CD4-positive, alpha-beta T cell treated with Interferon gamma for 1 hour (primary cell): ENCODE measurements at regions not wholly inside any gene's neighbourhood (a gene's known extent, or its start where the extent isn't known, plus 50 kb on each side); places are given as distances from the start of the nearest gene placed in this dataset.

Source experiments
- DNase-seq: peaks from one replicate; pipeline ENCODE4 v3.0.0-alpha.2; 2020

- no peak for DNase-seq
Observed at GRCh38 chr3:99541181-99541580, 97.2 kb upstream of the COL8A1 start.

DNA sequence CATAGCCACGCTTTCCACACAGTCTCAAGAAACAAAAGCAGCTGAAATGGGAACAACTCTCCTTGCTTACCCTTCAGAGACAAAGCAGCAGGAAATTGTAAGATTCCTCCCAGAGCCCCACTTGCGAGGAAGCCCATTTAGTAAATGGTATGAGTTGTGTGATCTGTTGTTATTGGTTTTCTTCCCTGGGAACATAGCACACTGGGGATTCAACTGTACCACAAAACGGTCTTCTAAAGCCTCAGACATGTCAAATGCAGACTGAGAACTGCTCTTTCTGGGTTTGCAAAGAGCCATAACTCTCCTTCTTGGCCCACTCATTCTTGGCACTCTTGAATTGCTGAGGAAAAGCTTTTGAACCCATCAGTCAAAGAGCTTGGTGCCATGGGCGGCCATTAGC, 101.0 kb upstream of the COL8A1 start:
- DNase-seq: no peak

GRCh38 chr3:99536555-99537314, 101.7 kb upstream of the COL8A1 start:
- no peak for DNase-seq

- DNase-seq: no peak
Observed at GRCh38 chr3:99534951-99535704, 103.3 kb upstream of the COL8A1 start.

DNA sequence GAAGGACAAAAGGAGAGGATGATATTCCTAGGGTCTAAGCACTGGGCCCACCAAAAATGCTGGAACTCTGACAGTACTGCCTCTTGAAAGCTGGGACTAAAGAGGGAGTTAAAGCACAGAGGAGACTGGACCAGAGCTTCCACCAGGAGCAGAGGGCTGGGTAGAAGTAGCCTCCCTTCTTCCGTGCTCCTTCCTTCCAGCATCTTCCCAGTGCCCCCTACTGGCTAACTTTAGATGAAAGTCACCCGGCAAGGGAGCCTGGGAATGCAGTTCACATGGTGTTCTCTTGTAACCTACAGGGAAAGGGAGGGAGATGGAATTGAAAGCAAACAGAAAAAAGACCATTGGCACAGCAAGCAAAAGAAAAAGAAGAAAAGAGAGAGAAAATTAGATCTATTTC, 106.1 kb upstream of the COL8A1 start:
- peak; percentile 1 for DNase-seq

GRCh38 chr3:99529265-99529664, 109.1 kb upstream of the COL8A1 start:
- DNase-seq: no peak

DNA sequence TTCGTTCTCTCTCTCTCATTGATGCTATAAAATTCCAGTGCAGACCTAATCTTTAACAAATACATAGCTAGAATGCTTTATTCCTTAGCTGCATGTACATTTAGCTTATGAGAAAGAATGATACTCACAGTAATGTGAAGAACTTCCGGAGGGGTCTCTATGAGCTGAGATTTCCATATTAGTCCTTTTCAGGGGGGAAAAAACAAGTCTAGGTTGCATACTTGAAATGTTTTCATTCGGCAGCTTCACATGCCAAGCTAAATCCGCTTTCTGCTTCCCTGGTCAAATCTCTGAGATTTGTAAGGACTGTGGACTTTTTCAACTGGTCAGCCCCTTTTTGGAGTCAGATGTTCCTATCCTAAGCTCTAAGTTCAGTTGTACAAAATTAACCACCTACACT, 111.5 kb upstream of the COL8A1 start:
- no peak for DNase-seq

- no peak for DNase-seq
Observed at GRCh38 chr3:99524559-99524958, 113.8 kb upstream of the COL8A1 start.

DNA sequence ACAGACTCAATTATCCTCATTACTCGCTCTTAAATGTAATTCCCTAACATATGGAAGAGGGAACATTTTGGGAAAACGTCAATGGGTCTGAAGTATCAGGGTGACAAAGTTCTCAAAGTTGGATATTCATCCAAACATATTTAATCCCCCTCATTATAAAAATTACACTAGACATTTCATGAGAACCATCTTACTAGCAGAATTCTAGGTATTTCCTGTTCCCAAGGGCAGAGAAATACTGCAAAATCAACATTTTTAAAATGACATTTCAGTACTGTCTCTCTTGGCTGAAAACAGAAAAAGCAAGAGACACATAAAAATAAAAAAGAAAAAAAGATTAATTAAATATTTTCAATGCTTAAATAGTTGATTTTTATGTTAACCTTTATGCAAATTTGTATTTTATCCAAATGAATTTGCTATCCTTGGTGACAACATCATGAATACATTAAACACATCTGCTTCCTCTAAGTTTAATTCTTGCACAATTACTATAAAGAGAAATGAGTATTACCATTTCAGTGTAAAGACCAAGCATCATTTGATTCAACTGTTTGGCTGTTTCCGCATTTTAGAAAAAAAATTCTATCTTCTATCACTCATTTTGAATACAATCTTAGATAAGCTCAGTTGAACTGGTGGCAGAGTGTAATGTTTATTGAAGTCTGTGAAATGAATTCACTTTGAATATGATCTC, 114.8 kb upstream of the COL8A1 start:
- no peak for DNase-seq

DNA sequence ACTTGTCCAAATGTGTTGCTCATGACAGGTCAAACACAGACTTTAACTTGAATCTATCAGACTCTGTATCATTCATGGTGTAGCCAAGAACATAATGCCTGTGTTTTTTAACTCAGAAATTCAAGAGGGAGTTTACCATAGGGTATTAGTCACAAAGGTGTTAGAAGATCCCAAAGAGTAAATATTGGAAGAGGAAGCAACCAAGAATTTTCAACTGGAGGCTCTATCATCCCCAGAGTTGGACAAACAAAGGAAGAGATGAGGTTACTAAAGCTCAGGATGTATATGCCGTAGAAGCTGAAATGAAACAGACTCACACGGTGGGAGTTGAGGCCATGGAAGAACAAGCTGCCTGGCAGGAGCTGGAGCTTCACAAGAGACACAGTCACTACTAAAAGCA, 116.2 kb upstream of the COL8A1 start:
- no peak for DNase-seq

- no peak for DNase-seq
Observed at GRCh38 chr3:99521551-99521950, 116.8 kb upstream of the COL8A1 start.

DNA sequence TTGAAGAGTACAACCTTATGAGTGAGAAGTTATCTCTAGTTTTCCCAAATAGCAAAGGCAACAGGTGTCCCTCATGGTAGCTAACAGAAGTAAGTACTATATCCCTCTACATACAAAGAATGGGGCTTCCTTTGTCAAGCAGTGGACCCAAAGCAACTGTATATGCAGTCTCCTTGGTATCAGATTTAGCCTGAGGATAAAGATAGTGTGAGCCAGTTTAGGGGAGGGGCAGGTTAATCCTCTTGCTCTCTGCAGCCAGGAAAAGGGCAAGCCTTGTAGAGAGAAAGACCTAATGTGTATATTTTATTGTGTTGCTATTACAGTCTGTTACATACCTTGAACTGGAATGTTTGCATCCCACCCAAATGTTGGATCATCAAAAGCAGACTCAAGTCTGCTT, 117.9 kb upstream of the COL8A1 start:
- no peak for DNase-seq

DNA sequence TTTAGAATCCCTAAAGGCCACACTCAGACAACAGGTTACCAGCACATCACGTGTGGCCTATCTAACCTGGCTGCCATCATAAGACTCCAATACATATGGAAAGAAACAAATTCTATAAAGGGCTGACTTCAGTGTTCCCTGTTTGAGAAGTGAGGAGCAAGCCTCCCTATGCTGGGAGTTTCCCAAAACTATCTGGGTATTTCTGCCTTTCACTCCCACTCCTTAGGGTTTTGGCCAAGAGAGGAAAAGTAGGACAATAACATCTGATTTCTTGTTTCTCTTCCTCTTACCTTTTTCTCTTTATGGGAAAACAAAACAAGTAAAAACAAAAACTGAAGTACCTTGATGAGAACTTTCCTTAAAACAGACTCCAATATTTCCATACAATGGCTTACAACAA, 121.5 kb upstream of the COL8A1 start:
- DNase-seq: no peak

- no peak for DNase-seq
Observed at GRCh38 chr3:99515891-99516290, 122.5 kb upstream of the COL8A1 start.

DNA sequence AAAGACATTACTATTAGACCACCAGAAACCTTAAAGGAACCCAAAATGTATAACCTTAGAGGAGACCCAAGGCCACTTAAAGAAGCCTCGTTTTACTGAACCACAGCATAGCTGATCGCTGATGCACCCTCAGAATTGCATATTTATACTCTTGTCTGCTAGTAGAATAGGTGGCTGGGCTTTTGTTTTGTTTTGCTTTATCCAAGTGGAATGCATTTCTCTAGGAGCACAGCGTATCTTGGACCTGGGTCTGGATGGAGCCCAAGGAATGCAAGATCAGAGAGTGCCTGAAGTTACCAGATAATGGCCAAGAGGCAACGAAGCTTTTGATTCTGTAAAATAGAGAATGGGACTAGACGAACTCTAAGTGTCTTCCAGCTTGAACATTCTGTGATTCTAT, 129.2 kb upstream of the COL8A1 start:
- DNase-seq: no peak

- no peak for DNase-seq
Observed at GRCh38 chr3:99508191-99508590, 130.2 kb upstream of the COL8A1 start.

GRCh38 chr3:99505646-99506269, 132.6 kb upstream of the COL8A1 start:
- DNase-seq: peak; percentile 59

GRCh38 chr3:99505200-99505599, 133.2 kb upstream of the COL8A1 start:
- DNase-seq: no peak

DNA sequence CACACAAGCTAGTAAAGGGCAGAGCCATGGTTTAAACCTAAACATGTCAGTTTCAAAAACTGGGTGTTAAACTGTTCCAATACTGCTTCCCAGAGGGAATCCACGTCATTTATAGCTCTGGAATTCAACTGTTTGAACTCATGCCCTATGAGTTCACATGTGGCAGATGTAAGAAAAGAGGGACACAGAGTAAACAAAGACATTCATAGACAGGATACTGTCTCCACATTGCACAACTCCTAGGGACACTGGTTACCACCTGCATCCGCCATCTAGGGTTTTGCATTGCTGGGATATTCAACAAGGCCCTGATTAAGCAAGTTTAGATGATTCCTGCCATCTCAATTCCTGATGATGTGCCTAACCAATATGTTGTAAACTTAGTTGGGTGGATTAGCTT, 134.1 kb upstream of the COL8A1 start:
- no peak for DNase-seq

GRCh38 chr3:99503350-99503749, 135.0 kb upstream of the COL8A1 start:
- DNase-seq: no peak

GRCh38 chr3:99502871-99503270, 135.5 kb upstream of the COL8A1 start:
- DNase-seq: no peak

DNA sequence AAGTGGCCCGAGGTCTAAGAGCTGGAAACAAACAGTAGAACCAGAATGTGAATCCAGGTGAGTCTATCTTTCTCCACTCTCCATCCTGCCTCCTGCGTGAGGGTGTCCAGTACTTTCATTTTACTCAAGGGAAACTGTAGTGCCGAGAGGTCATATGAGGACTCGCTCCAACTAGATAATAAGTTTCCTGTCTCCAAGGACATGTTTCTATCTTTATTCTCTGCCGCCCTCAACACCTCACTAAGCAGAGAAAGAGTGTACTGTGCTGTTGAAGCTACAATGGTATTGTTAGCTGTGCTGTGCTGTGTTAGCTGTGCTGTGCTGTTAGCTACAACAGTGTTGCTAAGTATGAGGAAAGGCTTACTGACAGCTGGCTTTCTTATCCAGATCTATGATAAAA, 137.9 kb upstream of the COL8A1 start:
- no peak for DNase-seq
